Testis (tissue), 2 donors: ENCODE measurements at regions not wholly inside any gene's neighbourhood (a gene's known extent, or its start where the extent isn't known, plus 50 kb on each side); places are given as distances from the start of the nearest gene placed in this dataset.

Source experiments
- DNase-seq: peaks from one replicate; pipeline ENCODE4 v3.0.0-alpha.2; 2019
- H3K27ac ChIP-seq, 2 donors: fragments of 200-600 bp; sonication (generic); one replicate each; pipeline ENCODE4 v1.5.1; 2019
- H3K27me3 ChIP-seq: fragments of 200-600 bp; sonication (generic); one replicate; pipeline ENCODE4 v1.5.1; 2019
- H3K36me3 ChIP-seq: fragments of 200-600 bp; sonication (generic); one replicate; pipeline ENCODE4 v1.5.1; 2017; ENCODE audit warnings: low read depth; ENCODE audit errors: missing control alignments
- H3K4me1 ChIP-seq: fragments of 200-600 bp; sonication (generic); one replicate; pipeline ENCODE4 v1.5.1; 2019
- H3K4me3 ChIP-seq, 2 donors: fragments of 200-600 bp; sonication (generic); one replicate each; pipeline ENCODE4 v1.5.1; 2017 to 2019
- H3K9me3 ChIP-seq: fragments of 200-600 bp; sonication (generic); one replicate; pipeline ENCODE4 v1.5.1; 2017
- CTCF ChIP-seq, 3 experiments: fragments of 450-650 bp in 2 of 3; fragments of 200-600 bp in 1 of 3; sonication (generic) in 1 of 3; IDR thresholded peaks; one replicate each; pipeline ENCODE4 v1.5.1; 2016 to 2019; ENCODE audit warnings: antibody characterized with exemption in 3 of 3, mild to moderate bottlenecking in 2 of 3, moderate library complexity in 1 of 3
- POLR2A ChIP-seq: fragments of 450-650 bp; IDR thresholded peaks from one replicate; pipeline ENCODE4 v1.6.1; 2017; ENCODE audit warnings: antibody characterized with exemption, mild to moderate bottlenecking, moderate library complexity
- WGBS, 2 donors: methylation state at CpG; one replicate each; pipeline ENCODE4 v1.1.5; 2018; 5-methylcytosine and 5-hydroxymethylcytosine counted together
- intact Hi-C: fragments of 100-400 bp; cut with DNase I; formaldehyde crosslinking; loops from one replicate; pipeline ENCODE4 v1.15.1; 2023; ENCODE audit warnings: low total_unique reads

- H3K27me3 ChIP-seq: no peaks in the 10 kb centered on the region
- no peaks in the 10 kb centered on the region for H3K4me1 ChIP-seq
- WGBS, 2 donors: 73 to 75% methylated on average over 10 to 11 of the region's 11 CpGs
- no peak overlapping the region for H3K4me3 ChIP-seq
- H3K36me3 ChIP-seq: no peaks in the 10 kb centered on the region
- no peaks in the 10 kb centered on the region for H3K9me3 ChIP-seq
- intact Hi-C loops: no loop called here
- DNase-seq: no peak
- H3K27ac ChIP-seq: no peak overlapping the region
- TF ChIP-seq CTCF (IDR thresholded peaks at IDR 0.05): no peak
- TF ChIP-seq POLR2A: no peak
Observed at GRCh38 chr16:65666132-65666941, 544.5 kb upstream of the CDH11 start.

DNA sequence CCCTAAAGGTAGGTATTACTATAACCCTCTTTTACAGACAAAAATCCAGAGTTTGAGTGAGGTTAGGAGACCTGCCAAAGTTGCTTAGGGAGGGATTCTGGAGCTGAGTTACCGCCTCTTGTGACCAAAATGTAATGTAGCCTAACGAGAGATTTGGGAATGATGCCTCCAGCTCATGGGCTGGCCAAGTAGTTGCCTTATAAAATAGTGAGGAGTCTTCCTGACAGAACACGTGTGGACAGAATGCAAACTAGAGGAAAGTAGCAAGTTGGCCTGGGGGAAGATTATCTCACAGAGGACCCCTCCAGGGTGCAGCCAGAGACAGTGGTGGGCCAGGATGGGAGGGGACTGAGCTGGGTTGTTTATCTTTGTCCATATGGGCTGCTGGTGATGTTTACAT, 543.7 kb upstream of the CDH11 start:
- H3K27ac ChIP-seq: no peak overlapping the region
- no peaks in the 10 kb centered on the region for H3K27me3 ChIP-seq
- WGBS, 2 donors: 60 to 63% methylated on average over 3 of the region's 3 CpGs
- no peaks in the 10 kb centered on the region for H3K4me1 ChIP-seq
- TF ChIP-seq CTCF (IDR thresholded peaks at IDR 0.05): no peak
- no peak for TF ChIP-seq POLR2A
- intact Hi-C loops: no loop called here
- no peaks in the 10 kb centered on the region for H3K36me3 ChIP-seq
- no peaks in the 10 kb centered on the region for H3K9me3 ChIP-seq
- no peak overlapping the region for H3K4me3 ChIP-seq
- DNase-seq: no peak

DNA sequence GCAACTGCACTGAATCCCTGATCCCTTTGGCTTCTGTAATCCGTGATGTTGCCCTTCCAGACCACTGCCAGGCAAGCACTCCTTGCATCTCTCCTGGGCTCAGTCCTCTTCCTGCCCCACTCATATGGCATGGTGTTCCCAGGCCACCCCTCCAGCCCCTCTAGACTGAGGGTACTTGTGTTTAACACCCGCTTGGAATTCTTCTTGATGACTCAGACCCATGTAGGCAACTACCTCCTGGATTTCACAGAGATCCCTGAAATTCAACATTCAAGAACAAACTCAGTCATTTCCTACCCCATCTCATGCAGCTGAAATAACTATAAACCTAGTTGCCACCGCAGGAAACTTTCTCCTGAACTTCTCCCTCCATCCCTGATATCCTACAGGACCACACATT, 541.9 kb upstream of the CDH11 start:
- no peak overlapping the region for H3K27ac ChIP-seq
- H3K27me3 ChIP-seq: no peaks in the 10 kb centered on the region
- no peaks in the 10 kb centered on the region for H3K4me1 ChIP-seq
- DNase-seq: no peak
- 82 to 87% methylated on average over 3 of the region's 3 CpGs for WGBS, 2 donors
- intact Hi-C loops: no loop called here
- H3K9me3 ChIP-seq: no peaks in the 10 kb centered on the region
- H3K36me3 ChIP-seq: no peaks in the 10 kb centered on the region
- TF ChIP-seq CTCF (IDR thresholded peaks at IDR 0.05): no peak
- TF ChIP-seq POLR2A: no peak
- H3K4me3 ChIP-seq: no peak overlapping the region

DNA sequence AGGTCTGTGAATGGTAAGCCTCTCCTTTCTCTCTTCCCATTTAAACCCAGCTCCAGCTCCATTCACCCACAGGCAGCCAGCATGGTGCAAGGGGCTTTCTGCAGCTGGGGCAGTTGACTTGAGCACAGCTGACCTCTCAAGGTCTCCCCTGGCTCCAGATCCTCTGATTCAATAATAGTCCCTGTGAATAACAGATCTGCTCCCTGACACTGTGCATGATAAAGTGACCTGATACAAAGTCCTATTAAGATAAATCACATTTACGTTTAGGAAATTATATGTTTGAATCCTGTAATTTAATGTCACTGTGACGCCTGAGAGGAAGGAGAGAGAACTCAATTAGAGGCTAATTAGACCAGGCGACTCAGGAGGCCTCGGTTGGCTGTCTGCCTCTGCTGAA, 540.4 kb upstream of the CDH11 start:
- 81% methylated on average over 4 of the region's 4 CpGs for WGBS, 2 donors
- Histone ChIP-seq H3K36me3 (no peaks in the 10 kb centered on the region), H3K4me3 (no peak overlapping the region), H3K4me1 (no peaks in the 10 kb centered on the region), H3K27me3 (no peaks in the 10 kb centered on the region), H3K9me3 (no peaks in the 10 kb centered on the region), H3K27ac (no peak overlapping the region)
- DNase-seq: no peak
- TF ChIP-seq CTCF (IDR thresholded peaks at IDR 0.05): no peak
- no peak for TF ChIP-seq POLR2A
- intact Hi-C loops: no loop called here

GRCh38 chr16:65661558-65661957, 539.7 kb upstream of the CDH11 start:
- no peaks in the 10 kb centered on the region for H3K27me3 ChIP-seq
- TF ChIP-seq CTCF (IDR thresholded peaks at IDR 0.05) (no peak), POLR2A (no peak)
- no peaks in the 10 kb centered on the region for H3K9me3 ChIP-seq
- 84 to 92% methylated on average over 5 of the region's 5 CpGs for WGBS, 2 donors
- no peaks in the 10 kb centered on the region for H3K4me1 ChIP-seq
- no peak for DNase-seq
- no peak overlapping the region for H3K4me3 ChIP-seq
- intact Hi-C loops: no loop called here
- no peak overlapping the region for H3K27ac ChIP-seq
- no peaks in the 10 kb centered on the region for H3K36me3 ChIP-seq
